DOHH2 (cell line): ENCODE measurements at regions not wholly inside any gene's neighbourhood (a gene's known extent, or its start where the extent isn't known, plus 50 kb on each side); places are given as distances from the start of the nearest gene placed in this dataset.
"Not testable (repeated sequence)": the region's sequence is repeated elsewhere in the genome, so short reads cannot be mapped to it uniquely, and the experiment has no call there.

Experiments used
- H3F3A ChIP-seq: fragments of 200-600 bp; sonication (generic), shearing (Covaris generic); 2 replicates; pipeline ENCODE4 v1.6.0; 2016; ENCODE audit warnings: antibody characterized with exemption, mild to moderate bottlenecking; ENCODE audit not compliant: control insufficient read depth, insufficient read depth
- H3K27ac ChIP-seq: fragments of 200-600 bp; sonication (generic); 2 replicates; pipeline ENCODE4 v1.5.1; 2014; ENCODE audit warnings: low read depth, mild to moderate bottlenecking, low read length, moderate library complexity
- H3K27me3 ChIP-seq: fragments of 200-600 bp; sonication (generic); 2 replicates; pipeline ENCODE4 v1.6.1; 2014; ENCODE audit warnings: mild to moderate bottlenecking, low read length, mixed read lengths; ENCODE audit not compliant: control insufficient read depth
- H3K36me3 ChIP-seq: fragments of 200-600 bp; sonication (generic); 2 replicates; pipeline ENCODE4 v1.6.1; 2014; ENCODE audit warnings: mild to moderate bottlenecking, low read length, moderate library complexity, mixed read lengths; ENCODE audit not compliant: control insufficient read depth
- H3K4me1 ChIP-seq: fragments of 200-600 bp; sonication (generic); 2 replicates; pipeline ENCODE4 v1.6.1; 2014; ENCODE audit warnings: mild to moderate bottlenecking, low read length, mixed read lengths; ENCODE audit not compliant: control insufficient read depth
- H3K4me2 ChIP-seq: fragments of 200-600 bp; sonication (generic); 2 replicates; pipeline ENCODE4 v1.6.0; 2014; ENCODE audit warnings: mild to moderate bottlenecking, low read length, moderate library complexity
- H3K4me3 ChIP-seq: fragments of 200-600 bp; sonication (generic); 2 replicates; pipeline ENCODE4 v1.5.1; 2014; ENCODE audit warnings: mild to moderate bottlenecking, low read length, mixed read lengths
- H3K79me2 ChIP-seq: fragments of 200-600 bp; sonication (generic); 2 replicates; pipeline ENCODE4 v1.6.1; 2014; ENCODE audit warnings: mild to moderate bottlenecking, low read length, mixed read lengths; ENCODE audit not compliant: control insufficient read depth
- H3K9me2 ChIP-seq: fragments of 200-600 bp; sonication (generic); replicated peaks from 2 replicates; pipeline ENCODE4 v1.6.1; 2014; ENCODE audit warnings: mild to moderate bottlenecking, low read length, mixed read lengths; ENCODE audit not compliant: control insufficient read depth
- H3K9me3 ChIP-seq: fragments of 200-600 bp; sonication (generic); 2 replicates; pipeline ENCODE4 v1.6.1; 2014; ENCODE audit warnings: antibody characterized with exemption, low read length, mixed read lengths; ENCODE audit not compliant: control insufficient read depth, insufficient read depth
- H4K20me1 ChIP-seq: fragments of 200-600 bp; sonication (generic); 2 replicates; pipeline ENCODE4 v1.6.0; 2014; ENCODE audit warnings: low read depth, mild to moderate bottlenecking, antibody characterized with exemption, low read length, moderate library complexity; ENCODE audit not compliant: control insufficient read depth, insufficient read depth
- CTCF ChIP-seq: fragments of 200-600 bp; sonication (generic); IDR thresholded peaks from one replicate; pipeline ENCODE4 v1.5.1; 2014; ENCODE audit warnings: antibody characterized with exemption, mild to moderate bottlenecking, low read depth, low read length; ENCODE audit not compliant: poor library complexity, severe bottlenecking
- EZH2phosphoT487 ChIP-seq: fragments of 200-600 bp; sonication (generic); IDR thresholded peaks from 2 replicates; pipeline ENCODE4 v1.6.1; 2017; ENCODE audit warnings: borderline replicate concordance, mild to moderate bottlenecking, antibody characterized with exemption, low read length, moderate library complexity, mixed read lengths

GRCh38 chr3:88298189-88298588 lies 148.4 kb downstream of the C3orf38 start:
- Histone ChIP-seq H3K27me3 (no peaks in the 10 kb centered on the region), H4K20me1 (no peaks in the 10 kb centered on the region)

GRCh38 chr3:88301273-88301995 lies 151.7 kb downstream of the C3orf38 start:
- no peak overlapping the region for H3K27ac ChIP-seq
- H3K27me3 ChIP-seq: no peaks in the 10 kb centered on the region
- H3K79me2 ChIP-seq: no peaks in the 10 kb centered on the region
- TF ChIP-seq CTCF (no peak), EZH2phosphoT487 (no peak)
- H3K9me2 ChIP-seq: no peaks in the 10 kb centered on the region
- no peaks in the 10 kb centered on the region; the same call in 1 of the 2 replicates for H3K9me3 ChIP-seq
- no peaks in the 10 kb centered on the region for H3F3A ChIP-seq
- no peaks in the 10 kb centered on the region for H4K20me1 ChIP-seq
- H3K4me2 ChIP-seq: no peak overlapping the region
- H3K36me3 ChIP-seq: no peaks in the 10 kb centered on the region
- no peak overlapping the region for H3K4me3 ChIP-seq
- no peaks in the 10 kb centered on the region for H3K4me1 ChIP-seq

More at GRCh38 chr3:88298189-88298588, 148.4 kb downstream of the C3orf38 start:
- no peaks in the 10 kb centered on the region for H3K9me2 ChIP-seq
- no peaks in the 10 kb centered on the region for H3K79me2 ChIP-seq
- H3K27ac ChIP-seq: no peak overlapping the region
- H3K4me1 ChIP-seq: no peaks in the 10 kb centered on the region
- TF ChIP-seq EZH2phosphoT487: no peak
- TF ChIP-seq CTCF: no peak
- H3K4me2 ChIP-seq: no peak overlapping the region
- no peaks in the 10 kb centered on the region for H3F3A ChIP-seq
- no peaks in the 10 kb centered on the region for H3K36me3 ChIP-seq
- no peak overlapping the region for H3K4me3 ChIP-seq
- peaks cover 4% of the 10 kb centered on the region for H3K9me3 ChIP-seq

GRCh38 chr3:88301996-88302393 lies 152.2 kb downstream of the C3orf38 start:
- TF ChIP-seq CTCF (no peak), EZH2phosphoT487 (no peak)
- no peaks in the 10 kb centered on the region for H3K27me3 ChIP-seq
- H3K4me2 ChIP-seq: no peak overlapping the region
- H3K27ac ChIP-seq: no peak overlapping the region
- no peaks in the 10 kb centered on the region for H3K79me2 ChIP-seq
- H3K9me2 ChIP-seq: no peaks in the 10 kb centered on the region
- no peaks in the 10 kb centered on the region for H4K20me1 ChIP-seq
- H3K4me3 ChIP-seq: no peak overlapping the region
- H3K9me3 ChIP-seq: no peaks in the 10 kb centered on the region; the same call in 1 of the 2 replicates
- no peaks in the 10 kb centered on the region for H3K4me1 ChIP-seq
- H3K36me3 ChIP-seq: no peaks in the 10 kb centered on the region
- H3F3A ChIP-seq: no peaks in the 10 kb centered on the region

- H3K4me3 ChIP-seq, H3F3A ChIP-seq, H3K27me3 ChIP-seq, H3K79me2 ChIP-seq, H3K4me1 ChIP-seq, H3K9me2 ChIP-seq, H4K20me1 ChIP-seq, H3K4me2 ChIP-seq, H3K27ac ChIP-seq, H3K9me3 ChIP-seq, H3K36me3 ChIP-seq: not testable (repeated sequence)
Measured at GRCh38 chr3:88303331-88303904, 153.7 kb downstream of the C3orf38 start.
